ENCODE measurements at regions not wholly inside any gene's neighbourhood (a gene's known extent, or its start where the extent isn't known, plus 50 kb on each side); places are given as distances from the start of the nearest gene placed in this dataset.
"Not testable (repeated sequence)": the region's sequence is repeated elsewhere in the genome, so short reads cannot be mapped to it uniquely, and the experiment has no call there.

DNA sequence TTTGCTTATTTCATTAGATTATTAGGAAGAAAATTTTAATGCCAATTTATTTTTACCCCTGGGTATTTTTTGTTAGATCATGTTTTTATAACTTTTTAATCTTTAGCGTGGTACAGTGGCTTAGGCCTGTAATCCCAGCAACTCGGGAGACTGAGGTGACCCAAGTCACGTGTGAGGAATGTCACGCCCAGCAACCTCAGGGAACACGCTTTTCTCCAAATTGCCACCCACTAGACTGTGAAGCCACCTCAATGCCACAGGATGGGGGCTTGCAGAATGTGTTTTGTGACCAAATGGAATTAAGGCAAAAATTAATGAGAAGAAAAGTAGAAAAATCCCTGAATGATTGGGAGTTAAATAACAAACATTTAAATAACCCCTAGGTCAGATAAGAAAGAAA, 141.8 kb downstream of the LAT start:
- Histone ChIP-seq H2AFZ (ENCODE audit: low read depth, low read length, severe bottlenecking) (no peak overlapping the region), H3K9me2 (replicated peaks; ENCODE audit: insufficient read depth, low read length) (no peaks in the 10 kb centered on the region), H3K79me2 (ENCODE audit: insufficient read depth, low read length) (no peaks in the 10 kb centered on the region), H3K9me3 (ENCODE audit: insufficient read depth, low read length) (no peaks in the 10 kb centered on the region), H3K27me3 (ENCODE audit: low read length) (no peaks in the 10 kb centered on the region), H3K27ac (ENCODE audit: low read depth, low read length) (no peak overlapping the region), H3K9ac (ENCODE audit: low read length) (no peak overlapping the region), H3F3A (ENCODE audit: insufficient read depth) (no peaks in the 10 kb centered on the region), H3K36me3 (ENCODE audit: low read length) (no peaks in the 10 kb centered on the region), H3K4me2 (ENCODE audit: low read depth, low read length, poor library complexity, severe bottlenecking) (no peak overlapping the region), H4K20me1 (ENCODE audit: low read depth, low read length) (no peaks in the 10 kb centered on the region), H3K4me3 (ENCODE audit: insufficient read depth, low read length, poor library complexity, severe bottlenecking) (no peak overlapping the region)
- no peak for TF ChIP-seq CTCF (IDR thresholded peaks at IDR 0.05; ENCODE audit: insufficient read depth, low read length, poor library complexity, severe bottlenecking)
- no peak for TF ChIP-seq EZH2phosphoT487 (conservative IDR thresholded peaks at IDR 0.05; ENCODE audit: low read length)

GRCh38 chr16:29126057-29126494, 141.2 kb downstream of the LAT start:
- Histone ChIP-seq H3K27ac (ENCODE audit: low read depth, low read length) (no peak overlapping the region), H2AFZ (ENCODE audit: low read depth, low read length, severe bottlenecking) (no peak overlapping the region), H3K4me2 (ENCODE audit: low read depth, low read length, poor library complexity, severe bottlenecking) (no peak overlapping the region), H3K9me2 (replicated peaks; ENCODE audit: insufficient read depth, low read length) (no peaks in the 10 kb centered on the region), H4K20me1 (ENCODE audit: low read depth, low read length) (no peaks in the 10 kb centered on the region), H3K9me3 (ENCODE audit: insufficient read depth, low read length) (no peaks in the 10 kb centered on the region), H3K36me3 (ENCODE audit: low read length) (no peaks in the 10 kb centered on the region), H3K4me3 (ENCODE audit: insufficient read depth, low read length, poor library complexity, severe bottlenecking) (no peak overlapping the region), H3K79me2 (ENCODE audit: insufficient read depth, low read length) (no peaks in the 10 kb centered on the region), H3K27me3 (ENCODE audit: low read length) (no peaks in the 10 kb centered on the region), H3K9ac (ENCODE audit: low read length) (no peak overlapping the region), H3F3A (ENCODE audit: insufficient read depth) (no peaks in the 10 kb centered on the region)
- TF ChIP-seq CTCF (IDR thresholded peaks at IDR 0.05; ENCODE audit: insufficient read depth, low read length, poor library complexity, severe bottlenecking) (no peak), EZH2phosphoT487 (conservative IDR thresholded peaks at IDR 0.05; ENCODE audit: low read length) (no peak)

DNA sequence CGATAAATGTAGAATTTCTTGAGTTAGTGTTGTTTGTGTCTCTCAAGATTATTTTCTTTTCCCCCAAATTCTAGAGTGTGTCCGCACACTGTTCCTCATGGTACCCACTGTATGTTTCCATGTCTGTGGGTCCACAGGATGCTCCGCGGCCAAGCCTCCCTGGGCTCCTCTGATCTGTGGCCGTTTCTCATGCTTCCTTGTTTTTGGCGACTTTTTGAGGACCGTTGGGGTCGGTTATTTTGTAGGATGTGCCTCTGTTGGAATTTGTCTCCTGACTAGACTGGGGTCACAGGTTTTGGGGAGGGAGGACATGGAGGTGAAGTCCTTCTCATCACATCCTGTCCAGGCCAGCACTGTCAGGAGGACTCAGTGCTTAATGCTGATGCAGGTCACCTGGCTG, 140.0 kb downstream of the LAT start:
- Histone ChIP-seq H3K4me2 (ENCODE audit: low read depth, low read length, poor library complexity, severe bottlenecking) (no peak overlapping the region), H3K36me3 (ENCODE audit: low read length) (no peaks in the 10 kb centered on the region), H3F3A (ENCODE audit: insufficient read depth) (no peaks in the 10 kb centered on the region), H3K4me3 (ENCODE audit: insufficient read depth, low read length, poor library complexity, severe bottlenecking) (no peak overlapping the region), H3K79me2 (ENCODE audit: insufficient read depth, low read length) (no peaks in the 10 kb centered on the region), H2AFZ (ENCODE audit: low read depth, low read length, severe bottlenecking) (no peak overlapping the region), H3K9me3 (ENCODE audit: insufficient read depth, low read length) (no peaks in the 10 kb centered on the region), H3K27me3 (ENCODE audit: low read length) (no peaks in the 10 kb centered on the region), H3K9ac (ENCODE audit: low read length) (no peak overlapping the region), H4K20me1 (ENCODE audit: low read depth, low read length) (no peaks in the 10 kb centered on the region), H3K9me2 (replicated peaks; ENCODE audit: insufficient read depth, low read length) (no peaks in the 10 kb centered on the region), H3K27ac (ENCODE audit: low read depth, low read length) (no peak overlapping the region)
- TF ChIP-seq CTCF (IDR thresholded peaks at IDR 0.05; ENCODE audit: insufficient read depth, low read length, poor library complexity, severe bottlenecking): no peak

DNA sequence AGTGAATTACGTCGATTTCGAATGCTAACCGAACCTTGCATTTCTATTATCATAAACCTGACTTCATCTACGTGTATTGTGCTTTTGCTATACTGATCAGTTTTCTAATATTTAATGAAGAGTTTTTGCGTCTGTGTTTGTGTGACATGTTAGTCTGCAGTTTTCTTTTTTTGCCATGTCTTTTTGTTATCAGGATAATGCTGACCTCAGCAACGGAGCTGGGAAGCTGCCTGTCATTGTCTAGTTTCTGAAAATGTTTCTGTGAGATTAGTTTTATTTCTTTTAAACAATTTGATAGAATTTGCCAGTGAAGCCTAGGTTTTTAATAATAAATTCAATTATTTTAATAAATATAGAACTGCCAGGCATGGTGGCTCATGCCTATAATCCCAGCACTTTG, 139.3 kb downstream of the LAT start:
- H3K27me3 ChIP-seq (ENCODE audit: low read length); H3K79me2 ChIP-seq (ENCODE audit: insufficient read depth, low read length); H3K27ac ChIP-seq (ENCODE audit: low read depth, low read length); H3F3A ChIP-seq (ENCODE audit: insufficient read depth); H3K4me2 ChIP-seq (ENCODE audit: low read depth, low read length, poor library complexity, severe bottlenecking); H3K9ac ChIP-seq (ENCODE audit: low read length); H3K9me3 ChIP-seq (ENCODE audit: insufficient read depth, low read length); H2AFZ ChIP-seq (ENCODE audit: low read depth, low read length, severe bottlenecking); H3K9me2 ChIP-seq (replicated peaks; ENCODE audit: insufficient read depth, low read length); H3K4me3 ChIP-seq (ENCODE audit: insufficient read depth, low read length, poor library complexity, severe bottlenecking); H4K20me1 ChIP-seq (ENCODE audit: low read depth, low read length); H3K36me3 ChIP-seq (ENCODE audit: low read length): not testable (repeated sequence)

DNA sequence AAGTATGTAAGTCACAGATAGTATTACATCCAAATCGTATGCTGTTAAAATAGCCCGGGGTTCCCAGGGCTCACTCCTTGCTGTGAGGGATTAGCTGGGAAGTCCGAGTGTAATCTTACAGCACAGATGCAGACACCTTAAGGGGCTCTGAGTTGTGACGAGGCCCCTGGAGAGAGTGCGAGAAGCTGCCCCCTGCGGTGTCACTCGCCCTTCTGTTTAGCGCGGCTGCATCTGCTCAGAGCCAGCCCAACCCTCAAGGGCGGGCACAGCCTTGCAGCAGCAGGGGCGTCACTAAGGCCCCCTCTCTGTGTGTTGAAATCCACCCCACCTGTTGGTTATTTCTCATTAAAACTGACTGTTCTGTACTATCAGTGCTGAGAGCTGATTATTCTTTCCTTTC, 135.8 kb downstream of the LAT start:
- H3F3A ChIP-seq (ENCODE audit: insufficient read depth); H3K4me2 ChIP-seq (ENCODE audit: low read depth, low read length, poor library complexity, severe bottlenecking); H3K27me3 ChIP-seq (ENCODE audit: low read length); H3K9me2 ChIP-seq (replicated peaks; ENCODE audit: insufficient read depth, low read length); H3K9ac ChIP-seq (ENCODE audit: low read length); H3K4me3 ChIP-seq (ENCODE audit: insufficient read depth, low read length, poor library complexity, severe bottlenecking); H3K79me2 ChIP-seq (ENCODE audit: insufficient read depth, low read length); H3K36me3 ChIP-seq (ENCODE audit: low read length); H3K9me3 ChIP-seq (ENCODE audit: insufficient read depth, low read length); H4K20me1 ChIP-seq (ENCODE audit: low read depth, low read length); H2AFZ ChIP-seq (ENCODE audit: low read depth, low read length, severe bottlenecking); H3K27ac ChIP-seq (ENCODE audit: low read depth, low read length): not testable (repeated sequence)

DNA sequence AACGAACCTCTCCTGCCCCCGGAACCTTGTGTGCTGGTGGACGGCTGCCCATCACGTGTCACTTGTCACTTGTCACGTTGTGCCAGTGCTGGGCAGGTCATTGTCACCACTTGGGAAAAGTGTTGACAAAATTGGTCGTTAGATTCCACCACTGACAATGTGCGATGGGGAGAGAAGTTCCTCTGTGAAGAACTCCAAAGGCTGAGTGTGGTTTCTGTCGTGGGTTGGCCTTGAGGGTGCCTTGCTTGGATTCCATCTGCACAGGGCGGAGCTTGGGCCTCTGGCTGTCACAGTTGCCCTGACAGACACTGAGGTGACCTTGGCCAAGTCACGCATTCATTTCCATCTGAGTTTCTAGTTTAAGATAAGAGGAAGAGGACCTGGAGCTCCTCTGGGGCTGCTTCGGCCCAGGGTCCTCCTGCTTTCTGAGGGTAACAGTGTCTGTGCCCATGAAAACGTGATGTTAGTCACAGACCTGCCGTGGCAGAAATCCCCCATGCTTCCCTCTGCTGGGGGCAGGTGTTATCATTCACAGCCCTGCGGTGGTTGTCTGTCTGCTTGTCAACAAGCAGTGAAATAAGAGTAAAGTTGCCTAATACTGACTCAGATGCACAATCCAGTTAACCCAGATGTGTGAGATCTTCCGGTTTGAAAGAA, 133.6 kb downstream of the LAT start:
- H3K36me3 ChIP-seq (ENCODE audit: low read length); H3K9me2 ChIP-seq (replicated peaks; ENCODE audit: insufficient read depth, low read length); H3K4me2 ChIP-seq (ENCODE audit: low read depth, low read length, poor library complexity, severe bottlenecking); H3K27ac ChIP-seq (ENCODE audit: low read depth, low read length); H3K4me3 ChIP-seq (ENCODE audit: insufficient read depth, low read length, poor library complexity, severe bottlenecking); H3K9me3 ChIP-seq (ENCODE audit: insufficient read depth, low read length); H2AFZ ChIP-seq (ENCODE audit: low read depth, low read length, severe bottlenecking); H3K27me3 ChIP-seq (ENCODE audit: low read length); H3K9ac ChIP-seq (ENCODE audit: low read length); H4K20me1 ChIP-seq (ENCODE audit: low read depth, low read length); H3F3A ChIP-seq (ENCODE audit: insufficient read depth); H3K79me2 ChIP-seq (ENCODE audit: insufficient read depth, low read length): not testable (repeated sequence)
